IMR-90 (cell line): ENCODE measurements at regions not wholly inside any gene's neighbourhood (a gene's known extent, or its start where the extent isn't known, plus 50 kb on each side); places are given as distances from the start of the nearest gene placed in this dataset.

Source experiments
- ATAC-seq: fragments of 200-7000 bp; cut with Tn5 transposase; 2 replicates; pipeline ENCODE4 v1.9.1; 2020; ENCODE audit warnings: low read depth, mild to moderate bottlenecking, moderate library complexity
- BruUV-seq: library from RNA; stranded (reverse); fragments of 400-500 nt; replicated peaks from 2 replicates; lab custom pipeline; 2021; lab: Mats Ljungman, UMichigan
- CTCF ChIA-PET: fragments of 300-600 bp; formaldehyde crosslinking; extraction: SDS; loops from one replicate; lab custom pipeline; 2021; ENCODE audit warnings: antibody characterized with exemption; lab: Yijun Ruan, JAX
- POLR2A ChIA-PET: fragments of 300-600 bp; sonication (Branson Sonifier 250); formaldehyde crosslinking; loops from one replicate; lab custom pipeline; 2022; ENCODE audit warnings: antibody characterized with exemption; ENCODE audit not compliant: unreplicated experiment; lab: Charles Lee
- DNase-seq: peaks from one replicate; pipeline ENCODE4 v3.0.0; 2013
- H2AFZ ChIP-seq: replicated peaks from 2 replicates; pipeline ENCODE3; 2013; ENCODE audit warnings: low read length, mild to moderate bottlenecking; ENCODE audit not compliant: poor library complexity
- H2AK5ac ChIP-seq: 2 replicates; pipeline ENCODE4 v1.6.1; 2013; ENCODE audit warnings: low read depth, low read length, inconsistent platforms
- H2AK9ac ChIP-seq: replicated peaks from 2 replicates; pipeline ENCODE3; 2013; ENCODE audit warnings: mild to moderate bottlenecking, low read depth, low read length, moderate library complexity; ENCODE audit not compliant: poor library complexity
- H2BK120ac ChIP-seq: 2 replicates; pipeline ENCODE4 v1.6.1; 2013; ENCODE audit warnings: low read depth, low read length, inconsistent platforms
- H2BK15ac ChIP-seq: 3 replicates; pipeline ENCODE4 v1.6.1; 2013; ENCODE audit warnings: low read depth, low read length, inconsistent platforms
- H2BK20ac ChIP-seq: 2 replicates; pipeline ENCODE4 v1.6.1; 2013; ENCODE audit warnings: low read depth, mild to moderate bottlenecking, inconsistent platforms, low read length, moderate library complexity
- H2BK5ac ChIP-seq: 2 replicates; pipeline ENCODE4 v1.6.1; 2013; ENCODE audit warnings: mild to moderate bottlenecking, low read depth, low read length, inconsistent platforms; ENCODE audit not compliant: poor library complexity, severe bottlenecking
- H3K14ac ChIP-seq: replicated peaks from 2 replicates; pipeline ENCODE4 v1.6.1; 2013; ENCODE audit warnings: low read depth, low read length, inconsistent platforms
- H3K18ac ChIP-seq: 2 replicates; pipeline ENCODE4 v1.6.1; 2013; ENCODE audit warnings: low read depth, low read length, control low read depth
- H3K23ac ChIP-seq: 2 replicates; pipeline ENCODE4 v1.6.1; 2013; ENCODE audit warnings: low read depth, low read length, inconsistent platforms
- H3K27ac ChIP-seq: 2 replicates; pipeline ENCODE4 v1.5.1; 2013; ENCODE audit warnings: mild to moderate bottlenecking, control low read depth, low read length; ENCODE audit not compliant: insufficient read depth
- H3K27me3 ChIP-seq: 2 replicates; pipeline ENCODE4 v1.6.1; 2013; ENCODE audit warnings: low read length; ENCODE audit not compliant: control insufficient read depth, insufficient read depth
- H3K36me3 ChIP-seq: 2 replicates; pipeline ENCODE4 v1.6.1; 2013; ENCODE audit warnings: low read length, mixed read lengths; ENCODE audit not compliant: control insufficient read depth, insufficient read depth
- H3K4ac ChIP-seq: 2 replicates; pipeline ENCODE4 v1.6.1; 2013; ENCODE audit warnings: low read depth, low read length, inconsistent platforms
- H3K4me1 ChIP-seq: 2 replicates; pipeline ENCODE4 v1.6.1; 2013; ENCODE audit warnings: low read length, mixed read lengths; ENCODE audit not compliant: control insufficient read depth, insufficient read depth
- H3K4me2 ChIP-seq: 2 replicates; pipeline ENCODE4 v1.6.1; 2013; ENCODE audit warnings: low read depth, mild to moderate bottlenecking, control low read depth, low read length, moderate library complexity
- H3K4me3 ChIP-seq: 2 replicates; pipeline ENCODE4 v1.5.1; 2013; ENCODE audit warnings: low read depth, mild to moderate bottlenecking, control low read depth, low read length, moderate library complexity; ENCODE audit not compliant: insufficient read depth
- H3K56ac ChIP-seq: 2 replicates; pipeline ENCODE4 v1.6.1; 2013; ENCODE audit warnings: low read length, inconsistent platforms; ENCODE audit not compliant: insufficient read depth; ENCODE audit errors: extremely low read depth
- H3K79me1 ChIP-seq, 2 experiments: 2 replicates each; pipeline ENCODE4 v1.6.1; 2013; ENCODE audit warnings: low read length in 2 of 2, inconsistent platforms in 1 of 2, low read depth in 1 of 2
- H3K9ac ChIP-seq: 2 replicates; pipeline ENCODE4 v1.6.1; 2013; ENCODE audit warnings: low read depth, low read length, control low read depth
- H3K9me1 ChIP-seq: 2 replicates; pipeline ENCODE4 v1.6.1; 2013; ENCODE audit warnings: low read length, inconsistent platforms; ENCODE audit not compliant: insufficient read depth
- H3K9me3 ChIP-seq: 2 replicates; pipeline ENCODE4 v1.6.1; 2013; ENCODE audit warnings: low read length; ENCODE audit not compliant: control insufficient read depth, insufficient read depth
- H4K20me1 ChIP-seq: 2 replicates; pipeline ENCODE4 v1.6.1; 2013; ENCODE audit warnings: low read length, inconsistent platforms; ENCODE audit not compliant: insufficient read depth
- H4K5ac ChIP-seq: 2 replicates; pipeline ENCODE4 v1.6.1; 2013; ENCODE audit warnings: mild to moderate bottlenecking, low read depth, low read length, control low read depth
- H4K8ac ChIP-seq, 2 experiments: 2 replicates each; pipeline ENCODE4 v1.6.1; 2013; ENCODE audit warnings: low read depth in 2 of 2, low read length in 2 of 2, control low read depth in 1 of 2, inconsistent platforms in 1 of 2
- H4K91ac ChIP-seq: 2 replicates; pipeline ENCODE4 v1.6.1; 2013; ENCODE audit warnings: low read depth, low read length, inconsistent platforms; ENCODE audit not compliant: insufficient read depth
- BHLHE40 ChIP-seq: fragments of 150-350 bp; IDR thresholded peaks from 2 replicates; pipeline ENCODE4 v1.6.1; 2016; ENCODE audit warnings: mild to moderate bottlenecking, low read depth, low read length
- CEBPB ChIP-seq: IDR thresholded peaks from 2 replicates; pipeline ENCODE4 v1.6.1; 2012; ENCODE audit warnings: low read depth, low read length, improper control_type of control experiment
- CHD1 ChIP-seq: IDR thresholded peaks from 2 replicates; pipeline ENCODE4 v1.6.1; 2012; ENCODE audit warnings: low read depth, low read length, improper control_type of control experiment
- FOS ChIP-seq: fragments of 150-350 bp; IDR thresholded peaks from 2 replicates; pipeline ENCODE4 v1.6.1; 2016; ENCODE audit warnings: low read depth, low read length
- MAFK ChIP-seq: IDR thresholded peaks from 2 replicates; pipeline ENCODE4 v1.6.1; 2012; ENCODE audit warnings: low read depth, low read length, improper control_type of control experiment
- MAZ ChIP-seq: IDR thresholded peaks from 2 replicates; pipeline ENCODE4 v1.6.1; 2012; ENCODE audit warnings: low read depth, mild to moderate bottlenecking, low read length, improper control_type of control experiment, moderate library complexity, borderline replicate concordance
- MXI1 ChIP-seq: IDR thresholded peaks from 2 replicates; pipeline ENCODE4 v1.6.1; 2012; ENCODE audit warnings: low read depth, mild to moderate bottlenecking, low read length, moderate library complexity, borderline replicate concordance
- NFE2L2 ChIP-seq: fragments of 150-350 bp; IDR thresholded peaks from 2 replicates; pipeline ENCODE4 v1.6.1; 2016; ENCODE audit warnings: low read depth, mild to moderate bottlenecking, low read length
- POLR2A ChIP-seq: IDR thresholded peaks from 2 replicates; pipeline ENCODE4 v1.6.1; 2012; ENCODE audit warnings: mild to moderate bottlenecking, low read depth, low read length
- RAD21 ChIP-seq: IDR thresholded peaks from 2 replicates; pipeline ENCODE4 v1.6.1; 2012; ENCODE audit warnings: low read length, improper control_type of control experiment
- RCOR1 ChIP-seq: IDR thresholded peaks from 2 replicates; pipeline ENCODE4 v1.6.1; 2012; ENCODE audit warnings: mild to moderate bottlenecking, low read length, improper control_type of control experiment; ENCODE audit not compliant: insufficient replicate concordance
- RFX5 ChIP-seq: IDR thresholded peaks from 2 replicates; pipeline ENCODE4 v1.8.0; 2012; ENCODE audit warnings: low read depth, mild to moderate bottlenecking, low read length, moderate library complexity
- SMC3 ChIP-seq: fragments of 150-350 bp; IDR thresholded peaks from 2 replicates; pipeline ENCODE4 v1.6.1; 2016; ENCODE audit warnings: low read depth, mild to moderate bottlenecking, antibody characterized with exemption, low read length, moderate library complexity
- WGBS, 2 experiments: methylation state at CpG; one replicate each; pipeline versions ENCODE4 v1.1.5 to v1.1.7; 2013; ENCODE audit warnings: missing lambda C conversion rate in 2 of 2; ENCODE audit not compliant: insufficient read length in 1 of 2; ENCODE audit errors: extremely low coverage in 2 of 2; 5-methylcytosine and 5-hydroxymethylcytosine counted together
- dilution Hi-C: fragments of 300-500 bp; cut with HindIII; formaldehyde crosslinking; loops from one replicate; pipeline ENCODE4 v1.14.3; 2018; ENCODE audit warnings: low sequenced_read_pairs; ENCODE audit not compliant: unreplicated experiment
- in situ Hi-C: fragments of 300-500 bp; cut with MboI; formaldehyde crosslinking; loops from 3 replicates; pipeline ENCODE4 v1.14.3; 2019; ENCODE audit warnings: low sequenced_read_pairs, inconsistent platforms, mixed read lengths
- intact Hi-C: fragments of 100-400 bp; cut with micrococcal nuclease; formaldehyde crosslinking; loops from 2 replicates; pipeline ENCODE4 v1.10.0; 2022
- TF ChIP-seq, protein P1 (sequence below): fragments of 150-350 bp; IDR thresholded peaks from 2 replicates; pipeline ENCODE4 v1.6.1; 2017; ENCODE audit warnings: mild to moderate bottlenecking, antibody characterized with exemption, low read length, low read depth
- TF ChIP-seq, protein P2 (sequence below): fragments of 150-350 bp; IDR thresholded peaks from 2 replicates; pipeline ENCODE4 v1.6.1; 2016; ENCODE audit warnings: low read depth, mild to moderate bottlenecking, low read length, moderate library complexity, borderline replicate concordance
- TF ChIP-seq, protein P3 (sequence below): conservative IDR thresholded peaks from 2 replicates; pipeline ENCODE4 v1.5.1; 2012; ENCODE audit warnings: mild to moderate bottlenecking, low read depth, low read length, improper control_type of control experiment

- Histone ChIP-seq H3K4ac (no peak overlapping the region), H2AK9ac (no peak overlapping the region), H3K36me3 (no peaks in the 10 kb centered on the region), H4K20me1 (no peaks in the 10 kb centered on the region), H3K79me1 (no peaks in the 10 kb centered on the region), H3K27ac (no peak overlapping the region), H2BK20ac (no peak overlapping the region), H2AFZ (no peak overlapping the region), H4K5ac (no peak overlapping the region), H3K9me1 (no peaks in the 10 kb centered on the region), H3K9ac (no peak overlapping the region), H3K4me1 (no peaks in the 10 kb centered on the region), H3K4me2 (no peak overlapping the region), H3K27me3 (no peaks in the 10 kb centered on the region), H4K8ac (no peak overlapping the region), H3K23ac (no peak overlapping the region), H2AK5ac (no peak overlapping the region), H2BK5ac (no peak overlapping the region), H2BK15ac (no peak overlapping the region), H3K14ac (no peak overlapping the region), H3K56ac (no peak overlapping the region), H2BK120ac (no peak overlapping the region), H3K9me3 (no peaks in the 10 kb centered on the region), H3K4me3 (no peak overlapping the region), H4K91ac (no peak overlapping the region), H3K18ac (no peak overlapping the region)
- WGBS, 2 experiments = no CpG with 5 or more reads among the region's 2 CpGs
- no peak for TF ChIP-seq NFE2L2
- no peak for TF ChIP-seq RAD21
- TF ChIP-seq, protein P1, sequence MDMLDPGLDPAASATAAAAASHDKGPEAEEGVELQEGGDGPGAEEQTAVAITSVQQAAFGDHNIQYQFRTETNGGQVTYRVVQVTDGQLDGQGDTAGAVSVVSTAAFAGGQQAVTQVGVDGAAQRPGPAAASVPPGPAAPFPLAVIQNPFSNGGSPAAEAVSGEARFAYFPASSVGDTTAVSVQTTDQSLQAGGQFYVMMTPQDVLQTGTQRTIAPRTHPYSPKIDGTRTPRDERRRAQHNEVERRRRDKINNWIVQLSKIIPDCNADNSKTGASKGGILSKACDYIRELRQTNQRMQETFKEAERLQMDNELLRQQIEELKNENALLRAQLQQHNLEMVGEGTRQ = no peak
- no peak for TF ChIP-seq POLR2A
- no peak for TF ChIP-seq CEBPB
- no peak for TF ChIP-seq SMC3
- no peak for TF ChIP-seq MAZ
- TF ChIP-seq RCOR1 = no peak
- TF ChIP-seq, protein P2, sequence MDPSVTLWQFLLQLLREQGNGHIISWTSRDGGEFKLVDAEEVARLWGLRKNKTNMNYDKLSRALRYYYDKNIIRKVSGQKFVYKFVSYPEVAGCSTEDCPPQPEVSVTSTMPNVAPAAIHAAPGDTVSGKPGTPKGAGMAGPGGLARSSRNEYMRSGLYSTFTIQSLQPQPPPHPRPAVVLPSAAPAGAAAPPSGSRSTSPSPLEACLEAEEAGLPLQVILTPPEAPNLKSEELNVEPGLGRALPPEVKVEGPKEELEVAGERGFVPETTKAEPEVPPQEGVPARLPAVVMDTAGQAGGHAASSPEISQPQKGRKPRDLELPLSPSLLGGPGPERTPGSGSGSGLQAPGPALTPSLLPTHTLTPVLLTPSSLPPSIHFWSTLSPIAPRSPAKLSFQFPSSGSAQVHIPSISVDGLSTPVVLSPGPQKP = no peak
- no peak for TF ChIP-seq RFX5
- no peak for TF ChIP-seq CHD1
- TF ChIP-seq MXI1 = no peak
- no peak for TF ChIP-seq FOS
- TF ChIP-seq, protein P3, sequence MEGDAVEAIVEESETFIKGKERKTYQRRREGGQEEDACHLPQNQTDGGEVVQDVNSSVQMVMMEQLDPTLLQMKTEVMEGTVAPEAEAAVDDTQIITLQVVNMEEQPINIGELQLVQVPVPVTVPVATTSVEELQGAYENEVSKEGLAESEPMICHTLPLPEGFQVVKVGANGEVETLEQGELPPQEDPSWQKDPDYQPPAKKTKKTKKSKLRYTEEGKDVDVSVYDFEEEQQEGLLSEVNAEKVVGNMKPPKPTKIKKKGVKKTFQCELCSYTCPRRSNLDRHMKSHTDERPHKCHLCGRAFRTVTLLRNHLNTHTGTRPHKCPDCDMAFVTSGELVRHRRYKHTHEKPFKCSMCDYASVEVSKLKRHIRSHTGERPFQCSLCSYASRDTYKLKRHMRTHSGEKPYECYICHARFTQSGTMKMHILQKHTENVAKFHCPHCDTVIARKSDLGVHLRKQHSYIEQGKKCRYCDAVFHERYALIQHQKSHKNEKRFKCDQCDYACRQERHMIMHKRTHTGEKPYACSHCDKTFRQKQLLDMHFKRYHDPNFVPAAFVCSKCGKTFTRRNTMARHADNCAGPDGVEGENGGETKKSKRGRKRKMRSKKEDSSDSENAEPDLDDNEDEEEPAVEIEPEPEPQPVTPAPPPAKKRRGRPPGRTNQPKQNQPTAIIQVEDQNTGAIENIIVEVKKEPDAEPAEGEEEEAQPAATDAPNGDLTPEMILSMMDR = no peak
- TF ChIP-seq MAFK = no peak
- TF ChIP-seq BHLHE40 = no peak
- intact Hi-C loops = no loop called here
- ATAC-seq (no peak), DNase-seq (no peak)
- dilution Hi-C loops = no loop called here
- BruUV-seq = no TSS peak
- ChIA-PET POLR2A (no interaction called here), CTCF (no interaction called here)
- in situ Hi-C loops = no loop called here
Measured at GRCh38 chr15:85943791-85944190, 135.9 kb upstream of the AGBL1 start.
